ENCODE measurements at regions not wholly inside any gene's neighbourhood (a gene's known extent, or its start where the extent isn't known, plus 50 kb on each side); places are given as distances from the start of the nearest gene placed in this dataset.

DNA sequence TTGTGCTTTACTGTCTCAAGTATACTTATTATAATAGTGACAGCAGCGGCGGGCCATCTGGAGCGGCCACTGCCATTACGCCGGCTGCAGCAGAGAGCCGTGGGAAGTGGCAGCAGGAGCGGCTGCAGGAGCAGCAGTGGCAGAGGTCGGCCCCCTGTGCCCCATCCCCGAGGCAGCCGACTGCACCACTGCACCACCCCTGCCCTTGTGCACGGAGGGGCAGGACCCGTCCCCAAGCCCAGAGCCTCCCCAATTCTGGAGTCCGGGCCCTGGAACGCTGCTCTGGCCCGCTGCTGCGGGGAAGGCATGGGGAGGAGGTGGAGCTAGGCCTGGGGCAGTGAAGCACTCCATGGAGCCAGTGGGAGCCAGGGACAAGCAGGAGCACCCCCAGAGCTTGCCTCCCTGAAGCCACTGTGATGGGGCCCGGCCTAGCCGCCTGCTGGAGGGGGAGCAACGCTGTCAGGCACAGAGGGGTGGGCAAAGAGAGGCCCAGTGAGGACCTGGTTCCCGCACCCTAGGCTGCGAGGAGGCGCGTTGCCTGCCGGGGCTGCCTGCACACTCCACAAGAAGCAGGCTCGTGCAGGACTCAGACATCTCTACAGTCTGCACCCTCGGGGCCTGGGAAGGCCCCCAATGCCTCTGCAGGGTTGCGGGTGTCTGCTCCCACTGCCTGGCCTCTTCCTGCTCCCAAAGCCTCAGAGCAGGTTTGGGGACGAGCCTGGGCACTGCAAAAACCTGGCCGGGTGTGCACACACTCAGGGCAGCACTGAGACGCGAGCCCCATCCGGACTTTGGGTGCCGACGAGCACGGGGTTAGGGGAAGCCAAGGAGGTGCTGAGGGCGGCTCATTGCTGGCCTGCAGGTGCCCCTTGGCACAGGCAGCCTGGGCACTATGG is 74.2 kb upstream of the RASSF8 start:
- no peak for TF ChIP-seq RAD21 (IDR thresholded peaks at IDR 0.05; ENCODE audit: low read depth)
- no peak for TF ChIP-seq EP300 (IDR thresholded peaks at IDR 0.05; ENCODE audit: borderline replicate concordance)
- no peak for TF ChIP-seq CEBPB (IDR thresholded peaks at IDR 0.05)
- TF ChIP-seq TAF1 (IDR thresholded peaks at IDR 0.05; ENCODE audit: low read depth): no peak
- no peak for TF ChIP-seq YY1 (IDR thresholded peaks at IDR 0.05; ENCODE audit: low read depth)
- TF ChIP-seq EGR1 (IDR thresholded peaks at IDR 0.05): no peak
- TF ChIP-seq, protein P1, sequence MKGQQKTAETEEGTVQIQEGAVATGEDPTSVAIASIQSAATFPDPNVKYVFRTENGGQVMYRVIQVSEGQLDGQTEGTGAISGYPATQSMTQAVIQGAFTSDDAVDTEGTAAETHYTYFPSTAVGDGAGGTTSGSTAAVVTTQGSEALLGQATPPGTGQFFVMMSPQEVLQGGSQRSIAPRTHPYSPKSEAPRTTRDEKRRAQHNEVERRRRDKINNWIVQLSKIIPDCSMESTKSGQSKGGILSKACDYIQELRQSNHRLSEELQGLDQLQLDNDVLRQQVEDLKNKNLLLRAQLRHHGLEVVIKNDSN (IDR thresholded peaks at IDR 0.05): no peak
- no peak for TF ChIP-seq TEAD4 (IDR thresholded peaks at IDR 0.05)
- TF ChIP-seq, protein P2, sequence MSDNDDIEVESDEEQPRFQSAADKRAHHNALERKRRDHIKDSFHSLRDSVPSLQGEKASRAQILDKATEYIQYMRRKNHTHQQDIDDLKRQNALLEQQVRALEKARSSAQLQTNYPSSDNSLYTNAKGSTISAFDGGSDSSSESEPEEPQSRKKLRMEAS (IDR thresholded peaks at IDR 0.05): no peak
- TF ChIP-seq, protein P3, sequence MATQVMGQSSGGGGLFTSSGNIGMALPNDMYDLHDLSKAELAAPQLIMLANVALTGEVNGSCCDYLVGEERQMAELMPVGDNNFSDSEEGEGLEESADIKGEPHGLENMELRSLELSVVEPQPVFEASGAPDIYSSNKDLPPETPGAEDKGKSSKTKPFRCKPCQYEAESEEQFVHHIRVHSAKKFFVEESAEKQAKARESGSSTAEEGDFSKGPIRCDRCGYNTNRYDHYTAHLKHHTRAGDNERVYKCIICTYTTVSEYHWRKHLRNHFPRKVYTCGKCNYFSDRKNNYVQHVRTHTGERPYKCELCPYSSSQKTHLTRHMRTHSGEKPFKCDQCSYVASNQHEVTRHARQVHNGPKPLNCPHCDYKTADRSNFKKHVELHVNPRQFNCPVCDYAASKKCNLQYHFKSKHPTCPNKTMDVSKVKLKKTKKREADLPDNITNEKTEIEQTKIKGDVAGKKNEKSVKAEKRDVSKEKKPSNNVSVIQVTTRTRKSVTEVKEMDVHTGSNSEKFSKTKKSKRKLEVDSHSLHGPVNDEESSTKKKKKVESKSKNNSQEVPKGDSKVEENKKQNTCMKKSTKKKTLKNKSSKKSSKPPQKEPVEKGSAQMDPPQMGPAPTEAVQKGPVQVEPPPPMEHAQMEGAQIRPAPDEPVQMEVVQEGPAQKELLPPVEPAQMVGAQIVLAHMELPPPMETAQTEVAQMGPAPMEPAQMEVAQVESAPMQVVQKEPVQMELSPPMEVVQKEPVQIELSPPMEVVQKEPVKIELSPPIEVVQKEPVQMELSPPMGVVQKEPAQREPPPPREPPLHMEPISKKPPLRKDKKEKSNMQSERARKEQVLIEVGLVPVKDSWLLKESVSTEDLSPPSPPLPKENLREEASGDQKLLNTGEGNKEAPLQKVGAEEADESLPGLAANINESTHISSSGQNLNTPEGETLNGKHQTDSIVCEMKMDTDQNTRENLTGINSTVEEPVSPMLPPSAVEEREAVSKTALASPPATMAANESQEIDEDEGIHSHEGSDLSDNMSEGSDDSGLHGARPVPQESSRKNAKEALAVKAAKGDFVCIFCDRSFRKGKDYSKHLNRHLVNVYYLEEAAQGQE (IDR thresholded peaks at IDR 0.05; ENCODE audit: low read depth): no peak
- TF ChIP-seq NFIC (IDR thresholded peaks at IDR 0.05): no peak
